WTC11 (cell line): ENCODE measurements at regions not wholly inside any gene's neighbourhood (a gene's known extent, or its start where the extent isn't known, plus 50 kb on each side); places are given as distances from the start of the nearest gene placed in this dataset.
"Not testable (repeated sequence)": the region's sequence is repeated elsewhere in the genome, so short reads cannot be mapped to it uniquely, and the experiment has no call there.

Experiments
- ATF2 ChIP-seq: sonication (generic); formaldehyde crosslinking; IDR thresholded peaks from 2 replicates; pipeline ENCODE4 v1.8.1; 2022; ENCODE audit warnings: low read depth, missing genetic modification reagents, borderline replicate concordance
- CBFB ChIP-seq: sonication (generic); formaldehyde crosslinking; IDR thresholded peaks from 2 replicates; pipeline ENCODE4 v1.8.1; 2022; ENCODE audit warnings: mild to moderate bottlenecking, low read depth, missing genetic modification reagents
- ESRRA ChIP-seq: sonication (generic); formaldehyde crosslinking; IDR thresholded peaks from 2 replicates; pipeline ENCODE4 v1.8.1; 2022; ENCODE audit warnings: mild to moderate bottlenecking, missing genetic modification reagents, borderline replicate concordance
- ETV6 ChIP-seq: sonication (generic); formaldehyde crosslinking; IDR thresholded peaks from 2 replicates; pipeline ENCODE4 v1.8.1; 2022; ENCODE audit warnings: mild to moderate bottlenecking, missing genetic modification reagents
- IRF1 ChIP-seq: sonication (generic); formaldehyde crosslinking; IDR thresholded peaks from 2 replicates; pipeline ENCODE4 v1.8.0; 2023; ENCODE audit warnings: missing genetic modification reagents
- MAX ChIP-seq: sonication (generic); formaldehyde crosslinking; IDR thresholded peaks from 2 replicates; pipeline ENCODE4 v1.8.0; 2022; ENCODE audit warnings: mild to moderate bottlenecking, missing genetic modification reagents
- NR2C2 ChIP-seq: sonication (generic); formaldehyde crosslinking; IDR thresholded peaks from 2 replicates; pipeline ENCODE4 v1.8.0; 2022; ENCODE audit warnings: mild to moderate bottlenecking, missing genetic modification reagents
- SOX15 ChIP-seq: fragments of 250-450 bp; sonication (Bioruptor Pico); IDR thresholded peaks from 2 replicates; pipeline ENCODE4 v1.9.0; 2021; ENCODE audit warnings: mild to moderate bottlenecking
- TEAD1 ChIP-seq: sonication (generic); formaldehyde crosslinking; IDR thresholded peaks from 2 replicates; pipeline ENCODE4 v1.8.0; 2022; ENCODE audit warnings: mild to moderate bottlenecking, missing genetic modification reagents
- ZNF138 ChIP-seq: sonication (generic); formaldehyde crosslinking; conservative IDR thresholded peaks from 2 replicates; pipeline ENCODE4 v1.8.1; 2022; ENCODE audit warnings: mild to moderate bottlenecking, moderate library complexity, missing genetic modification reagents
- TF ChIP-seq, protein P1 (sequence below): fragments of 200-600 bp; IDR thresholded peaks from 2 replicates; pipeline ENCODE4 v1.8.0; 2022; ENCODE audit warnings: antibody characterized with exemption
- TF ChIP-seq, protein P2 (sequence below): fragments of 250-450 bp; sonication (Bioruptor Pico); conservative IDR thresholded peaks from 2 replicates; pipeline ENCODE4 v1.9.0; 2021; ENCODE audit warnings: mild to moderate bottlenecking

DNA sequence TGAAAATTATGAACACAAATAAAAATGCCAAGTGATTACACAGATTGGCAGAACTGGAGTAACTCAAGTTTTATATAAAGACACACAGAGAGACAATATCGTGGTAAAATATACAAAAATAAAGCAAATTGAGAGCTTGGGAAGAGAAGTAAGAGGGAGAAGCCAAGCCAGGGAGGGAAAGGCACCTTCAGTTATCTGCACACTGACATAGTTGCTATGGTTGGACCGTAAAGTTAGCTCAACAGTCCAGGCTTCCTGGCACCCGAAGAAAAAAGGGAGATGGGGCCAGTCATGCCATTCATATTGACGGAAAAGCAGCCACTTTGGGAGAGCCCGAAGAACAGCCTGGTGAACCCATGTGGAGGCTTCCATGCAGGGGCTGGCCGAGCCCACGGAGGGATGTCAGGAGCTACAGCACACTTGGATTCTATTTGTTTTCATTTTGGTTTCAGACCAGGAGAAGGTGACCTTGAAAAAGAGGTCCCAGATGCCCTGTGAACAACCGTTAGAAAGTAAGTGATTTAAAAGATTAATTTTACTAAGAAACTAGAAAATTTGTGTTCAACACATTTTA is 177.1 kb upstream of the IRF2BP2 start:
- TF ChIP-seq NR2C2 (CRISPR knock-in tag); ATF2 (CRISPR knock-in tag); TEAD1 (CRISPR knock-in tag); IRF1 (CRISPR knock-in tag); ETV6 (CRISPR knock-in tag); ESRRA (CRISPR knock-in tag); CBFB; SOX15 (CRISPR knock-in tag); MAX (CRISPR knock-in tag); ZNF138 (CRISPR knock-in tag): not testable (repeated sequence)
- TF ChIP-seq, protein P1, sequence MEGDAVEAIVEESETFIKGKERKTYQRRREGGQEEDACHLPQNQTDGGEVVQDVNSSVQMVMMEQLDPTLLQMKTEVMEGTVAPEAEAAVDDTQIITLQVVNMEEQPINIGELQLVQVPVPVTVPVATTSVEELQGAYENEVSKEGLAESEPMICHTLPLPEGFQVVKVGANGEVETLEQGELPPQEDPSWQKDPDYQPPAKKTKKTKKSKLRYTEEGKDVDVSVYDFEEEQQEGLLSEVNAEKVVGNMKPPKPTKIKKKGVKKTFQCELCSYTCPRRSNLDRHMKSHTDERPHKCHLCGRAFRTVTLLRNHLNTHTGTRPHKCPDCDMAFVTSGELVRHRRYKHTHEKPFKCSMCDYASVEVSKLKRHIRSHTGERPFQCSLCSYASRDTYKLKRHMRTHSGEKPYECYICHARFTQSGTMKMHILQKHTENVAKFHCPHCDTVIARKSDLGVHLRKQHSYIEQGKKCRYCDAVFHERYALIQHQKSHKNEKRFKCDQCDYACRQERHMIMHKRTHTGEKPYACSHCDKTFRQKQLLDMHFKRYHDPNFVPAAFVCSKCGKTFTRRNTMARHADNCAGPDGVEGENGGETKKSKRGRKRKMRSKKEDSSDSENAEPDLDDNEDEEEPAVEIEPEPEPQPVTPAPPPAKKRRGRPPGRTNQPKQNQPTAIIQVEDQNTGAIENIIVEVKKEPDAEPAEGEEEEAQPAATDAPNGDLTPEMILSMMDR = not testable (repeated sequence)
- TF ChIP-seq, protein P2, sequence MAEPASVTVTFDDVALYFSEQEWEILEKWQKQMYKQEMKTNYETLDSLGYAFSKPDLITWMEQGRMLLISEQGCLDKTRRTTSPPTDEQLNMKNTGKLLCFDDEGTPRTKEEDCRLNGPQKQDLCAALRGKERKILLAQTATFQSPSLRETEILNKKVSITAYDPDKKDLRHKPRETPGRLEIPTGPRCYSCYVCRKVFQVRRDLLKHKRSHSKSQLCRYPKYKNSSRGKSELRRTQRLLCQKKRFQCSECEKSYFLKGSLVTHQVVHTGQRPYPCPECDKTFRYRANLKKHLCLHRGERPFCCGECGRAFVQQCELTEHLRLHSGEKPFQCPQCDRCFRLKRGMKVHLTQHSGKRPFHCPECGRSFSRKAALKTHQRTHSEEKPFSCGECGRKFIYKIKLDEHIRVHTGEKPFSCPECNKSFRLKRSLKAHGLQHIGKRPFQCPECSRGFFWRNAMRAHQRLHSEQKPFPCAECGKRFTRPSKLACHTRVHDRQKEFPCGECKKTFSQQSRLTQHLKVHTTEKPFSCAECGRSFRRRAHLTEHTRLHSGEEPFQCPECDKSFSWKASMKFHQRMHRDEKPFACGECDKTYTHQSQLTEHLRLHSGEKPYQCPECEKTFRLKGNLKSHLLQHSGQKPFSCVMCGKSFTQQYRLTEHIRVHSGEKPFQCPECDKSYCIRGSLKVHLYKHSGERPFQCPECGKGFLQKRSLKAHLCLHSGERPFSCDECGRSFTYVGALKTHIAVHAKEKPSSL (CRISPR knock-in tag) = not testable (repeated sequence)
